Activated CD4-positive, alpha-beta T cell treated with anti-CD3 and anti-CD28 coated beads, Interleukin-2, Interleukin-6, amounts not matched to agents 100 ng/mL and 50 ng/mL, durations not matched to agents 16 hours and 8 hours (primary cell): ENCODE measurements at regions not wholly inside any gene's neighbourhood (a gene's known extent, or its start where the extent isn't known, plus 50 kb on each side); places are given as distances from the start of the nearest gene placed in this dataset.
"Not testable (repeated sequence)": the region's sequence is repeated elsewhere in the genome, so short reads cannot be mapped to it uniquely, and the experiment has no call there.

Source experiments
- DNase-seq: peaks from one replicate; pipeline ENCODE4 v3.0.0-alpha.2; 2020

GRCh38 chr4:27368781-27369180 lies 508.1 kb downstream of the STIM2 start:
- DNase-seq: no peak

GRCh38 chr4:27381815-27382214 lies 521.2 kb downstream of the STIM2 start:
- DNase-seq: no peak

GRCh38 chr4:27387711-27388110 lies 527.1 kb downstream of the STIM2 start:
- no peak for DNase-seq

- no peak for DNase-seq
Observed at GRCh38 chr4:27397886-27398285, 537.2 kb downstream of the STIM2 start.

GRCh38 chr4:27398631-27399310 lies 538.1 kb downstream of the STIM2 start:
- no peak for DNase-seq

GRCh38 chr4:27407616-27408015 lies 547.0 kb downstream of the STIM2 start:
- DNase-seq: no peak

- no peak for DNase-seq
Observed at GRCh38 chr4:27412613-27413012, 552.0 kb downstream of the STIM2 start.

GRCh38 chr4:27414887-27415731 lies 554.5 kb downstream of the STIM2 start:
- DNase-seq: no peak

- no peak for DNase-seq
Observed at GRCh38 chr4:27428661-27429060, 568.0 kb downstream of the STIM2 start.

- DNase-seq: no peak
Observed at GRCh38 chr4:27429364-27429871, 568.8 kb downstream of the STIM2 start.

GRCh38 chr4:27442146-27442545 lies 581.5 kb downstream of the STIM2 start:
- no peak for DNase-seq

- not testable (repeated sequence) for DNase-seq
Observed at GRCh38 chr4:27442661-27443060, 582.0 kb downstream of the STIM2 start.

GRCh38 chr4:27463816-27464215 lies 603.2 kb downstream of the STIM2 start:
- DNase-seq: no peak

- DNase-seq: no peak
Observed at GRCh38 chr4:27467351-27467750, 606.7 kb downstream of the STIM2 start.

GRCh38 chr4:27472364-27472763 lies 611.7 kb downstream of the STIM2 start:
- DNase-seq: no peak

- DNase-seq: no peak
Observed at GRCh38 chr4:27474691-27475090, 614.0 kb downstream of the STIM2 start.

- no peak for DNase-seq
Observed at GRCh38 chr4:27484216-27484615, 623.6 kb downstream of the STIM2 start.

GRCh38 chr4:27490315-27490714 lies 629.7 kb downstream of the STIM2 start:
- no peak for DNase-seq

GRCh38 chr4:27490766-27491165 lies 630.1 kb downstream of the STIM2 start:
- no peak for DNase-seq

- no peak for DNase-seq
Observed at GRCh38 chr4:27506401-27506800, 645.8 kb downstream of the STIM2 start.

GRCh38 chr4:27514711-27515110 lies 654.1 kb downstream of the STIM2 start:
- DNase-seq: no peak

GRCh38 chr4:27515140-27515539 lies 654.5 kb downstream of the STIM2 start:
- no peak for DNase-seq

GRCh38 chr4:27518876-27519275 lies 658.2 kb downstream of the STIM2 start:
- no peak for DNase-seq

GRCh38 chr4:27524224-27524623 lies 663.6 kb downstream of the STIM2 start:
- no peak for DNase-seq
